Astrocyte (in vitro differentiated cells and primary cell): ENCODE measurements at regions not wholly inside any gene's neighbourhood (a gene's known extent, or its start where the extent isn't known, plus 50 kb on each side); places are given as distances from the start of the nearest gene placed in this dataset.

Experiments
- CTCF ChIP-seq: IDR thresholded peaks from 2 replicates; pipeline ENCODE4 v1.5.1; 2011; ENCODE audit warnings: low read depth, mild to moderate bottlenecking, inconsistent platforms, low read length, moderate library complexity; ENCODE audit not compliant: insufficient read depth
- EZH2 ChIP-seq: IDR thresholded peaks from 2 replicates; pipeline ENCODE4 v1.6.1; 2012; ENCODE audit warnings: mild to moderate bottlenecking, low read length, inconsistent platforms; ENCODE audit not compliant: insufficient read depth

DNA sequence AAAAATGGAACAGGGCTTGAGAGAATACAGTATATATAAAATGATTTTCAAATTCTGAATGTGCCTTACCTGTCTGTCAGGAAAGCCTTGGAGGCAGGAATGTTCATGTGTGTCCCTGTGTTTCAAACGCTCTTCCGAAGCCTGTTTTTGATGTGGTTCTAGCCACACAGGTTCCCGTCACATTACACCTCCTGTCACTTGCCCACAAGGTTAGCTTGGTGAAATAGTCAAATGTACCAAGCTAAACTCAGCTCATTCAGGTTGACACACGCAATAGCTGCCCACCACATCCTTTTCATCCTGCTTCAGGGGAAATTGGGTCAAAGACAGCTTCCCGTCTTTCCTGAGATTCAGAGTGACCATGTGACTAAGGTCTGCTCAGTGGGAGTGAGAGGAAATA is 574.0 kb downstream of the EFNB2 start:
- TF ChIP-seq CTCF: no peak
- no peak for TF ChIP-seq EZH2
